Suprapubic skin (tissue), 3 donors: ENCODE measurements at regions not wholly inside any gene's neighbourhood (a gene's known extent, or its start where the extent isn't known, plus 50 kb on each side); places are given as distances from the start of the nearest gene placed in this dataset.

Experiments
- POLR2AphosphoS5 ChIP-seq, 3 donors: sonication (generic); formaldehyde crosslinking; IDR thresholded peaks; one replicate each; pipeline ENCODE4 v1.6.1; 2017; ENCODE audit warnings: antibody characterized with exemption in 3 of 3
- TF ChIP-seq, protein P1 (sequence below), 2 donors: fragments of 200-600 bp in 1 of 2; fragments of 450-650 bp in 1 of 2; sonication (generic) in 1 of 2; IDR thresholded peaks; one replicate each; pipeline ENCODE4 v1.5.1; 2016 to 2019; ENCODE audit warnings: antibody characterized with exemption in 2 of 2, mild to moderate bottlenecking in 1 of 2, moderate library complexity in 1 of 2

DNA sequence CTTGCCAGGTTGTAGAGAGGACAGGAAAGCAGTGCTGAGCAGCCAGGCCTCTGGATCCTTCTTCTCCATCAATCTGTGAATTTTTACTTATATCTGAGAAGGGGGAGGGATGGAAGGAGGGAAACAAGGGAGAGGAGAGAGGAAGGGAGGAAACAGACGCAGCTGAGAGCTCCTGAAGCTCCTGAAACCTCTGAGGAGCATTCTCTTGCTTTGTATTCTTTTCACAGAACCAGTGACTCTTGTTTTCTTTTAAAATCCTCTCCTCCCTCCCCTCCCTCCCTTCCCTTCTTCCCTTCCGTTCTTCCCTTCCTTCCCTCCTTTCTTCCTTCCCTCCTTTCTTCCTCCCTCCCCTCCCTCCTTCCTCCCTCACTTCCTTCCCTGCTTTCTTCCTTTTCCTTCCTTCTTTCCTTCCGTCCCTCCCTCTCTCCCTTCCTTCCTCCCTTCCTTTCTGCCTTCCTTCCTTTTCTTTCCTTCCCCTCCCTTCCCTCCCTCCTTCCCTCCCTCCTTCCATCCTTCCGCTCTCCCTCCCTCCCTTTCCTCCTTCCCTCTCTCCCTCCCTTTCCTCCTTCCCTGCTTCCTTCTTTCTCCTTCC lies 60.0 kb upstream of the RBFOX1 start:
- TF ChIP-seq, protein P1, sequence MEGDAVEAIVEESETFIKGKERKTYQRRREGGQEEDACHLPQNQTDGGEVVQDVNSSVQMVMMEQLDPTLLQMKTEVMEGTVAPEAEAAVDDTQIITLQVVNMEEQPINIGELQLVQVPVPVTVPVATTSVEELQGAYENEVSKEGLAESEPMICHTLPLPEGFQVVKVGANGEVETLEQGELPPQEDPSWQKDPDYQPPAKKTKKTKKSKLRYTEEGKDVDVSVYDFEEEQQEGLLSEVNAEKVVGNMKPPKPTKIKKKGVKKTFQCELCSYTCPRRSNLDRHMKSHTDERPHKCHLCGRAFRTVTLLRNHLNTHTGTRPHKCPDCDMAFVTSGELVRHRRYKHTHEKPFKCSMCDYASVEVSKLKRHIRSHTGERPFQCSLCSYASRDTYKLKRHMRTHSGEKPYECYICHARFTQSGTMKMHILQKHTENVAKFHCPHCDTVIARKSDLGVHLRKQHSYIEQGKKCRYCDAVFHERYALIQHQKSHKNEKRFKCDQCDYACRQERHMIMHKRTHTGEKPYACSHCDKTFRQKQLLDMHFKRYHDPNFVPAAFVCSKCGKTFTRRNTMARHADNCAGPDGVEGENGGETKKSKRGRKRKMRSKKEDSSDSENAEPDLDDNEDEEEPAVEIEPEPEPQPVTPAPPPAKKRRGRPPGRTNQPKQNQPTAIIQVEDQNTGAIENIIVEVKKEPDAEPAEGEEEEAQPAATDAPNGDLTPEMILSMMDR (IDR thresholded peaks at IDR 0.05) = no peak
- TF ChIP-seq POLR2AphosphoS5 (IDR thresholded peaks at IDR 0.05) = no peak
